GM18505 (cell line): ENCODE measurements at regions not wholly inside any gene's neighbourhood (a gene's known extent, or its start where the extent isn't known, plus 50 kb on each side); places are given as distances from the start of the nearest gene placed in this dataset.

Experiments
- ATAC-seq: cut with Tn5 transposase; IDR thresholded peaks from one replicate; pipeline ENCODE4 v1.9.1; 2021; ENCODE audit not compliant: unreplicated experiment
- POLR2A ChIP-seq: IDR thresholded peaks from 4 replicates; pipeline ENCODE4 v1.6.1; 2011; ENCODE audit warnings: borderline replicate concordance; ENCODE audit not compliant: insufficient read depth, insufficient read length; ENCODE audit errors: extremely low read depth

- TF ChIP-seq POLR2A: no peak
- ATAC-seq: no peak
Measured at GRCh38 chr3:39748763-39749162, 60.6 kb upstream of the MYRIP start.

GRCh38 chr3:39750712-39751111 is 58.7 kb upstream of the MYRIP start:
- no peak for TF ChIP-seq POLR2A
- ATAC-seq: peak; percentile 47

- ATAC-seq: no peak
- no peak for TF ChIP-seq POLR2A
Measured at GRCh38 chr3:39751286-39751685, 58.1 kb upstream of the MYRIP start.

- peak; percentile 34 for ATAC-seq
- no peak for TF ChIP-seq POLR2A
Measured at GRCh38 chr3:39752019-39752637, 57.3 kb upstream of the MYRIP start.

- ATAC-seq: no peak
- TF ChIP-seq POLR2A: no peak
Measured at GRCh38 chr3:39752751-39753150, 56.7 kb upstream of the MYRIP start.

GRCh38 chr3:39753391-39753790 is 56.0 kb upstream of the MYRIP start:
- TF ChIP-seq POLR2A: no peak
- no peak for ATAC-seq

GRCh38 chr3:39754549-39754948 is 54.9 kb upstream of the MYRIP start:
- no peak for TF ChIP-seq POLR2A
- ATAC-seq: no peak

GRCh38 chr3:39755100-39755499 is 54.3 kb upstream of the MYRIP start:
- no peak for TF ChIP-seq POLR2A
- no peak for ATAC-seq

GRCh38 chr3:39757307-39757706 is 52.1 kb upstream of the MYRIP start:
- no peak for ATAC-seq
- no peak for TF ChIP-seq POLR2A
